Ectodermal cell (in vitro differentiated cells): ENCODE measurements at regions not wholly inside any gene's neighbourhood (a gene's known extent, or its start where the extent isn't known, plus 50 kb on each side); places are given as distances from the start of the nearest gene placed in this dataset.

ENCODE experiments used
- H3K27ac ChIP-seq: 2 replicates; pipeline ENCODE4 v1.7.0; 2013; ENCODE audit warnings: mild to moderate bottlenecking, low read depth, low read length; ENCODE audit not compliant: insufficient read depth, poor library complexity, severe bottlenecking
- H3K27me3 ChIP-seq: 2 replicates; pipeline ENCODE4 v1.7.0; 2013; ENCODE audit warnings: mild to moderate bottlenecking, low read length; ENCODE audit not compliant: insufficient read depth, control insufficient read depth, poor library complexity, severe bottlenecking
- H3K36me3 ChIP-seq: one replicate; pipeline ENCODE4 v1.7.0; 2013; ENCODE audit warnings: low read length; ENCODE audit not compliant: control insufficient read depth, insufficient read depth
- H3K4me1 ChIP-seq: one replicate; pipeline ENCODE4 v1.7.0; 2013; ENCODE audit warnings: low read length; ENCODE audit not compliant: control insufficient read depth, insufficient read depth
- H3K4me3 ChIP-seq: 2 replicates; pipeline ENCODE4 v1.7.0; 2013; ENCODE audit warnings: low read depth, low read length, control low read depth; ENCODE audit not compliant: insufficient read depth
- H3K9me3 ChIP-seq: 2 replicates; pipeline ENCODE4 v1.7.0; 2013; ENCODE audit warnings: mild to moderate bottlenecking, low read length, moderate library complexity; ENCODE audit not compliant: control insufficient read depth
- WGBS, 2 experiments: methylation state at CpG; one replicate each; pipeline ENCODE4 v1.1.7; 2013; ENCODE audit warnings: missing lambda C conversion rate in 2 of 2; 5-methylcytosine and 5-hydroxymethylcytosine counted together

- WGBS, 2 experiments, result 90 to 94% methylated on average over 4 of the region's 5 CpGs
- no peaks in the 10 kb centered on the region for H3K4me1 ChIP-seq
- H3K27me3 ChIP-seq, result no peaks in the 10 kb centered on the region
- H3K27ac ChIP-seq, result no peak overlapping the region
- no peaks in the 10 kb centered on the region for H3K9me3 ChIP-seq
- H3K36me3 ChIP-seq, result no peaks in the 10 kb centered on the region
- H3K4me3 ChIP-seq, result no peak overlapping the region
Measured at GRCh38 chr18:10239991-10240634, 214.3 kb upstream of the APCDD1 start.

- no peaks in the 10 kb centered on the region for H3K9me3 ChIP-seq
- H3K4me3 ChIP-seq, result no peak overlapping the region
- H3K27me3 ChIP-seq, result no peaks in the 10 kb centered on the region
- no peaks in the 10 kb centered on the region for H3K36me3 ChIP-seq
- H3K4me1 ChIP-seq, result no peaks in the 10 kb centered on the region
- WGBS, 2 experiments, result 95 to 100% methylated on average over 2 of the region's 2 CpGs
- H3K27ac ChIP-seq, result no peak overlapping the region
Measured at GRCh38 chr18:10240973-10241372, 213.5 kb upstream of the APCDD1 start.

- no peak overlapping the region for H3K27ac ChIP-seq
- no peaks in the 10 kb centered on the region for H3K4me1 ChIP-seq
- no peaks in the 10 kb centered on the region for H3K36me3 ChIP-seq
- WGBS, 2 experiments, result 86 to 94% methylated on average over 1 of the region's 1 CpG
- no peaks in the 10 kb centered on the region for H3K27me3 ChIP-seq
- H3K9me3 ChIP-seq, result no peaks in the 10 kb centered on the region
- H3K4me3 ChIP-seq, result no peak overlapping the region
Measured at GRCh38 chr18:10241579-10241978, 212.9 kb upstream of the APCDD1 start.

- Histone ChIP-seq H3K27me3 (no peaks in the 10 kb centered on the region), H3K9me3 (no peaks in the 10 kb centered on the region), H3K36me3 (no peaks in the 10 kb centered on the region), H3K4me1 (peaks cover 5% of the 10 kb centered on the region), H3K4me3 (no peak overlapping the region), H3K27ac (no peak overlapping the region)
- 75 to 76% methylated on average over 7 of the region's 7 CpGs for WGBS, 2 experiments
Measured at GRCh38 chr18:10242936-10243680, 211.3 kb upstream of the APCDD1 start.

GRCh38 chr18:10244341-10244740 lies 210.1 kb upstream of the APCDD1 start:
- Histone ChIP-seq H3K9me3 (no peaks in the 10 kb centered on the region), H3K27ac (no peak overlapping the region)
- 93 to 95% methylated on average over 8 of the region's 8 CpGs for WGBS, 2 experiments

GRCh38 chr18:10245031-10245845 lies 209.2 kb upstream of the APCDD1 start:
- H3K36me3 ChIP-seq, result no peaks in the 10 kb centered on the region
- H3K4me3 ChIP-seq, result no peak overlapping the region
- no peaks in the 10 kb centered on the region for H3K27me3 ChIP-seq
- H3K4me1 ChIP-seq, result peaks cover 5% of the 10 kb centered on the region
- WGBS, 2 experiments, result 94 to 98% methylated on average over 11 of the region's 11 CpGs
- H3K9me3 ChIP-seq, result no peaks in the 10 kb centered on the region
- H3K27ac ChIP-seq, result no peak overlapping the region

More at GRCh38 chr18:10244341-10244740, 210.1 kb upstream of the APCDD1 start:
- Histone ChIP-seq H3K27me3 (no peaks in the 10 kb centered on the region), H3K4me1 (peaks cover 5% of the 10 kb centered on the region), H3K4me3 (no peak overlapping the region), H3K36me3 (no peaks in the 10 kb centered on the region)

GRCh38 chr18:10245846-10246175 lies 208.6 kb upstream of the APCDD1 start:
- Histone ChIP-seq H3K36me3 (no peaks in the 10 kb centered on the region), H3K9me3 (no peaks in the 10 kb centered on the region), H3K4me1 (peaks cover 5% of the 10 kb centered on the region), H3K4me3 (no peak overlapping the region), H3K27ac (no peak overlapping the region), H3K27me3 (no peaks in the 10 kb centered on the region)
- WGBS, 2 experiments, result 96 to 97% methylated on average over 6 of the region's 6 CpGs

- Histone ChIP-seq H3K27ac (no peak overlapping the region), H3K9me3 (no peaks in the 10 kb centered on the region), H3K36me3 (no peaks in the 10 kb centered on the region), H3K27me3 (no peaks in the 10 kb centered on the region), H3K4me1 (peaks cover 5% of the 10 kb centered on the region), H3K4me3 (no peak overlapping the region)
- WGBS, 2 experiments, result 87 to 90% methylated on average over 21 of the region's 21 CpGs
Measured at GRCh38 chr18:10247021-10247741, 207.3 kb upstream of the APCDD1 start.

GRCh38 chr18:10247742-10248082 lies 206.7 kb upstream of the APCDD1 start:
- 88 to 89% methylated on average over 10 of the region's 10 CpGs for WGBS, 2 experiments
- H3K27me3 ChIP-seq, result no peaks in the 10 kb centered on the region
- H3K9me3 ChIP-seq, result no peaks in the 10 kb centered on the region
- H3K27ac ChIP-seq, result no peak overlapping the region
- no peak overlapping the region for H3K4me3 ChIP-seq
- H3K36me3 ChIP-seq, result no peaks in the 10 kb centered on the region
- H3K4me1 ChIP-seq, result peaks cover 5% of the 10 kb centered on the region

- WGBS, 2 experiments, result 94 to 95% methylated on average over 5 of the region's 5 CpGs
- H3K9me3 ChIP-seq, result no peaks in the 10 kb centered on the region
- peaks cover 5% of the 10 kb centered on the region for H3K4me1 ChIP-seq
- no peak overlapping the region for H3K27ac ChIP-seq
- no peaks in the 10 kb centered on the region for H3K27me3 ChIP-seq
- no peaks in the 10 kb centered on the region for H3K36me3 ChIP-seq
- no peak overlapping the region for H3K4me3 ChIP-seq
Measured at GRCh38 chr18:10248738-10249137, 205.7 kb upstream of the APCDD1 start.
